ENCODE measurements at regions not wholly inside any gene's neighbourhood (a gene's known extent, or its start where the extent isn't known, plus 50 kb on each side); places are given as distances from the start of the nearest gene placed in this dataset.
A peak's percentile ranks its signal among the peaks of the same experiment; 100 is the strongest.
"Not testable (repeated sequence)": the region's sequence is repeated elsewhere in the genome, so short reads cannot be mapped to it uniquely, and the experiment has no call there.

- no peak for DNase-seq
- intact Hi-C loops (cut with micrococcal nuclease): no loop called here
- no peak for ATAC-seq (ENCODE audit: low read depth)
- Histone ChIP-seq H3K4me1 (ENCODE audit: control insufficient read depth in 2 of 2, insufficient read depth in 2 of 2, low read length in 2 of 2) (peaks cover 0 to 8% of the 10 kb centered on the region in 2 donors), H3K9me3 (ENCODE audit: control extremely low read depth in 1 of 3, control insufficient read depth in 2 of 3, insufficient read depth in 1 of 3, low read length in 2 of 3) (no peaks in the 10 kb centered on the region), H3K27ac (ENCODE audit: low read length in 2 of 2) (no peak overlapping the region), H3K4me3 (ENCODE audit: control extremely low read depth in 1 of 5, extremely low read depth in 1 of 5, insufficient read depth in 1 of 5, low read depth in 2 of 5, low read length in 4 of 5) (no peak overlapping the region), H3K4me2 (replicated peaks; ENCODE audit: low read depth, low read length, poor library complexity, severe bottlenecking) (no peak overlapping the region), H3K36me3 (replicated peaks in 1 of 2; ENCODE audit: control extremely low read depth in 1 of 2, control insufficient read depth in 1 of 2, extremely low read depth in 1 of 2, insufficient read depth in 2 of 2, low read length in 1 of 2) (no peaks in the 10 kb centered on the region), H3K27me3 (replicated peaks in 1 of 4; ENCODE audit: control extremely low read depth in 1 of 4, control insufficient read depth in 3 of 4, insufficient read depth in 4 of 4, low read length in 3 of 4) (no peaks in the 10 kb centered on the region), H3K9ac (ENCODE audit: low read length) (no peak overlapping the region), H3K79me2 (ENCODE audit: control insufficient read depth, insufficient read depth, low read length) (no peaks in the 10 kb centered on the region), H4K20me1 (ENCODE audit: control insufficient read depth, insufficient read depth, low read length, poor library complexity, severe bottlenecking) (no peaks in the 10 kb centered on the region), H2AFZ (ENCODE audit: insufficient read depth, low read depth, low read length, poor library complexity, severe bottlenecking) (no peak overlapping the region)
- TF ChIP-seq EZH2 (IDR thresholded peaks at IDR 0.05; ENCODE audit: borderline replicate concordance, insufficient read depth, low read depth, low read length, poor library complexity, severe bottlenecking) (no peak), CTCF (IDR thresholded peaks at IDR 0.05) (no peak)
- 71% methylated on average over 1 of the region's 8 CpGs for WGBS (ENCODE audit: insufficient coverage)
- Mint-ChIP-seq H3K4me1 (peaks cover 12% of the 10 kb centered on the region), H3K27ac (no peak overlapping the region), H3K4me3 (no peak overlapping the region), H3K27me3 (no peaks in the 10 kb centered on the region), H3K9me3 (ENCODE audit: insufficient read depth) (no peaks in the 10 kb centered on the region)
- POLR2A ChIA-PET: no interaction called here
- CTCF ChIA-PET: no interaction called here
Observed at GRCh38 chr14:105993814-105994213, 467.4 kb downstream of the TMEM121 start.

- ATAC-seq (ENCODE audit: low read depth); intact Hi-C loops (cut with micrococcal nuclease); CTCF ChIA-PET; H3K4me1 Mint-ChIP-seq; H2AFZ ChIP-seq (ENCODE audit: insufficient read depth, low read depth, low read length, poor library complexity, severe bottlenecking); H3K36me3 ChIP-seq (replicated peaks in 1 of 2; ENCODE audit: control extremely low read depth in 1 of 2, control insufficient read depth in 1 of 2, extremely low read depth in 1 of 2, insufficient read depth in 2 of 2, low read length in 1 of 2); H3K9ac ChIP-seq (ENCODE audit: low read length); H3K27me3 Mint-ChIP-seq; H4K20me1 ChIP-seq (ENCODE audit: control insufficient read depth, insufficient read depth, low read length, poor library complexity, severe bottlenecking); H3K4me3 Mint-ChIP-seq; DNase-seq; H3K4me2 ChIP-seq (replicated peaks; ENCODE audit: low read depth, low read length, poor library complexity, severe bottlenecking); POLR2A ChIA-PET; H3K27me3 ChIP-seq (replicated peaks in 1 of 4; ENCODE audit: control extremely low read depth in 1 of 4, control insufficient read depth in 3 of 4, insufficient read depth in 4 of 4, low read length in 3 of 4); H3K27ac ChIP-seq (ENCODE audit: low read length in 2 of 2); H3K9me3 Mint-ChIP-seq (ENCODE audit: insufficient read depth); H3K79me2 ChIP-seq (ENCODE audit: control insufficient read depth, insufficient read depth, low read length); H3K27ac Mint-ChIP-seq; H3K4me3 ChIP-seq (ENCODE audit: control extremely low read depth in 1 of 5, extremely low read depth in 1 of 5, insufficient read depth in 1 of 5, low read depth in 2 of 5, low read length in 4 of 5): not testable (repeated sequence)
- no CpG with 5 or more reads among the region's 4 CpGs for WGBS (ENCODE audit: insufficient coverage)
- peaks cover 0 to 10% of the 10 kb centered on the region in 2 donors for H3K4me1 ChIP-seq (ENCODE audit: control insufficient read depth in 2 of 2, insufficient read depth in 2 of 2, low read length in 2 of 2)
- H3K9me3 ChIP-seq (ENCODE audit: control extremely low read depth in 1 of 3, control insufficient read depth in 2 of 3, insufficient read depth in 1 of 3, low read length in 2 of 3): peaks cover 0 to 10% (median 0%) of the 10 kb centered on the region in 3 donors
Observed at GRCh38 chr14:105995011-105995710, 468.8 kb downstream of the TMEM121 start.

- Histone ChIP-seq H3K4me1 (ENCODE audit: control insufficient read depth in 2 of 2, insufficient read depth in 2 of 2, low read length in 2 of 2) (peaks cover 0 to 10% of the 10 kb centered on the region in 2 donors), H3K9me3 (ENCODE audit: control extremely low read depth in 1 of 3, control insufficient read depth in 2 of 3, insufficient read depth in 1 of 3, low read length in 2 of 3) (peaks cover 0 to 13% (median 0%) of the 10 kb centered on the region in 3 donors)
- DNase-seq; ATAC-seq (ENCODE audit: low read depth); H3K27ac ChIP-seq (ENCODE audit: low read length in 2 of 2); H2AFZ ChIP-seq (ENCODE audit: insufficient read depth, low read depth, low read length, poor library complexity, severe bottlenecking); H3K79me2 ChIP-seq (ENCODE audit: control insufficient read depth, insufficient read depth, low read length); H3K36me3 ChIP-seq (replicated peaks in 1 of 2; ENCODE audit: control extremely low read depth in 1 of 2, control insufficient read depth in 1 of 2, extremely low read depth in 1 of 2, insufficient read depth in 2 of 2, low read length in 1 of 2); intact Hi-C loops (cut with micrococcal nuclease); H3K9me3 Mint-ChIP-seq (ENCODE audit: insufficient read depth); CTCF ChIA-PET; H3K9ac ChIP-seq (ENCODE audit: low read length); H3K27me3 Mint-ChIP-seq; H3K4me2 ChIP-seq (replicated peaks; ENCODE audit: low read depth, low read length, poor library complexity, severe bottlenecking); H4K20me1 ChIP-seq (ENCODE audit: control insufficient read depth, insufficient read depth, low read length, poor library complexity, severe bottlenecking); H3K4me3 ChIP-seq (ENCODE audit: control extremely low read depth in 1 of 5, extremely low read depth in 1 of 5, insufficient read depth in 1 of 5, low read depth in 2 of 5, low read length in 4 of 5); H3K27me3 ChIP-seq (replicated peaks in 1 of 4; ENCODE audit: control extremely low read depth in 1 of 4, control insufficient read depth in 3 of 4, insufficient read depth in 4 of 4, low read length in 3 of 4); POLR2A ChIA-PET; H3K4me1 Mint-ChIP-seq: not testable (repeated sequence)
- WGBS (ENCODE audit: insufficient coverage): no CpG with 5 or more reads among the region's 1 CpG
- peak overlapping the region; percentile 40 for H3K4me3 Mint-ChIP-seq
- peak overlapping the region; percentile 77 for H3K27ac Mint-ChIP-seq
Observed at GRCh38 chr14:105998597-105998996, 472.2 kb downstream of the TMEM121 start.
